ENCODE measurements at regions not wholly inside any gene's neighbourhood (a gene's known extent, or its start where the extent isn't known, plus 50 kb on each side); places are given as distances from the start of the nearest gene placed in this dataset.
A peak's percentile ranks its signal among the peaks of the same experiment; 100 is the strongest.

GRCh38 chr6:22468256-22468965 is 101.0 kb upstream of the HDGFL1 start:
- no peak for DNase-seq

- DNase-seq, result no peak
Observed at GRCh38 chr6:22470454-22471131, 98.8 kb upstream of the HDGFL1 start.

- DNase-seq, result peak; percentile 60
Observed at GRCh38 chr6:22471132-22471690, 98.2 kb upstream of the HDGFL1 start.

- no peak for DNase-seq
Observed at GRCh38 chr6:22471746-22472145, 97.6 kb upstream of the HDGFL1 start.

- no peak for DNase-seq
Observed at GRCh38 chr6:22473991-22474682, 95.2 kb upstream of the HDGFL1 start.

DNA sequence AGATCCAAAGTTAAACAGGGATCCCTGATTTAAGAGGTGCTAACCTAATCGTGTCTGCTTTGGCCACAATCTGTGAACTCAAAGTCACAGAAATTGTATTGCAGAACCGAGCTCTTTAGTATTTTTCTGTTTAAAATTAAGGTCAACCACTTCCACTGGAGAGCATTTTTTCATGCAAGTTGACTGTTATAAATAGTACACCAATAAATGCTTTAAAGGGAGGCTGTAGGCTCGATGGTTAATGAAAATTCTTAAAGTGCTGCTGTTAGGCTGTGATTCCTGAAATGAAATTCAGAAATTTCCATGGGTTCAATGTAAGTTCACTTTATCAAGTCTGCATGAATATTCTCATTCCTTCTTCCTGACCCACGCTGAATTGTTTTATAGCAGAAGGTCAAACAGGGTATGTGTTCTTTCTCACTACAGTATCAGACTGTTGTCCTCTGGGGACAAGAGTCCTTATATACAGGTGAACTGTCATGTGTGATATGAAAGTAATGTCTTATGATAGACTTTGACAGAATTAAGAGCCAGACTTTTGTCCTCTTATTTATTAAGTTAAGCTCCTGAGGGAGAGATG is 92.5 kb upstream of the HDGFL1 start:
- no peak for DNase-seq

DNA sequence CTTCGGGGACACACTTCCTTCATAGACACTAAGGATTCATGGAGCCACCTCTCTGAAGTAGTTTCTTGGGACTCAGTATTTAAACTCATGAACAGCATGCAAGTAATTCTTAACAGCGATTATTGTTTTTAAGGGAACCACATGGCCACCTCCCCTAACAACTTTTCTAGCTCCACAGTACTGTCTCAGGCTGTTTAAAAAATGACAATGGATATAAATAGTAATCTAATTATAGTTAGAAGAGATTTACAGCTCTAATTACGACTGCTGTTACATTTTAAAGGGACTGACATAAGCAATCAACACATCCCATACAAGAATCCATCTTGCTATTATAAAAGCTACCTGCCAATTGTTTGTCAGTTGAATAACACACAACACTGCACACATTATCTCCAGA is 72.1 kb upstream of the HDGFL1 start:
- no peak for DNase-seq

GRCh38 chr6:22499815-22500214 is 69.6 kb upstream of the HDGFL1 start:
- no peak for DNase-seq

DNA sequence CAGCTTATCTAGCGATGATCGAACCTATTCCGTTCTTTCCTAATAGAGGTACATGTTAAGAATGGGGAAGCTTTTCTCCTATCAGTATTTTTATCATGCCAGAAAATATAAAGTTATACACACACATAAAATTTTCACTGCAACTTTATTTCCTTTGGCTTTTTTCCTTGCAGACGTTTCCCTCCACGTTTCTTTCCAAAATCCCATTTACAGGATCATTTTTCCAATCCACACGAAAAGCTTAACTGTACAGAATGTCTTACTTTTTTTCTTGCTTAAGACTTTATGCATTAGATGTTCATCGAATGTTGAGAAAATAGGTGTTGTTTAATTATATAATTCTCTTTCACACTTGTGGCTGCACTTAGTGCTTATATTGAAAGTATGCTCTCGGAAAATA is 62.9 kb upstream of the HDGFL1 start:
- no peak for DNase-seq

GRCh38 chr6:22512686-22513427 is 56.5 kb upstream of the HDGFL1 start:
- DNase-seq, result peak; percentile 41

DNA sequence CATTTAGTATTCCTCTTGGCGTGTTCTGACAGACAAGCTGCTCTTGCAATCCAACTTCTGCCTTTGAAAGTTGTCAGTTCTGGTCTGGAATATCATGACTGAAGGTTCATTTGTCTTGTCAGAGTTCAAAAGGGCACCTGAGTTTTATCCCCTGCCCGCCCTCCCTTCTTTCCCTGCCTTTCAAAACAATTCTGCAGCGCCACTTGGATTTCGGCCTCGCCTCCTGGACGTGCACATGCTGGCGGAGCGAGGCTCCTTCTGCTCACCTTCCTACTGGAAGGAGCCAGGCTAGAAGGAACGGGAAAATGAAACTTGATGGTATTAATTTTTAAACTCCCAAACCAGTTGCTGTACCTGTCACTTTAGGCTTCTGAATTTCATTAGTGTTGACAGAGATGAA is 55.7 kb upstream of the HDGFL1 start:
- DNase-seq, result peak; percentile 42

DNA sequence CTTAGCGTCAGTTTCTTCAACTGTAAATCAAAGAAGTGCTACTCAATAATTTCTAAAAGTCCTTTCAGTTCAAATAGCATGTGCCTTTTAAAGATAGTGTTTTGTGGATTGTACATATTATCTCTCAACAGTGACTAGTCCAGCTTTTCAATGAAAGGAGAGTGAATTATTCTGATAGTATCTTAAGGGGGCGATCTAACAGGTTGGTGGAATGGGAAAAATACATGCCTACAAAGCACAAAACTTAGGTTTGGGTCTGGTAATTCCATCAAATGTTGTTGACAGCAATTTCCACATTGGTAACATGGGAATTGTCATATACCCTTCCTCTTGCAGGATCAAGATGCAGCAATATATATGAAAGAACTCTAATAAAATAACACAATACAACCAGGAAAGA is 50.1 kb upstream of the HDGFL1 start:
- DNase-seq, result no peak

All from right forelimb (tissue), 1 donor.